Stimulated activated CD4-positive, alpha-beta T cell treated with anti-CD3 and anti-CD28 coated beads, Interleukin-2, amount 100 ng/mL, for 48 hours (primary cell): ENCODE measurements at regions not wholly inside any gene's neighbourhood (a gene's known extent, or its start where the extent isn't known, plus 50 kb on each side); places are given as distances from the start of the nearest gene placed in this dataset.

ENCODE experiments used
- DNase-seq, 2 donors: peaks; one replicate each; pipeline ENCODE4 v3.0.0-alpha.2; 2020

DNA sequence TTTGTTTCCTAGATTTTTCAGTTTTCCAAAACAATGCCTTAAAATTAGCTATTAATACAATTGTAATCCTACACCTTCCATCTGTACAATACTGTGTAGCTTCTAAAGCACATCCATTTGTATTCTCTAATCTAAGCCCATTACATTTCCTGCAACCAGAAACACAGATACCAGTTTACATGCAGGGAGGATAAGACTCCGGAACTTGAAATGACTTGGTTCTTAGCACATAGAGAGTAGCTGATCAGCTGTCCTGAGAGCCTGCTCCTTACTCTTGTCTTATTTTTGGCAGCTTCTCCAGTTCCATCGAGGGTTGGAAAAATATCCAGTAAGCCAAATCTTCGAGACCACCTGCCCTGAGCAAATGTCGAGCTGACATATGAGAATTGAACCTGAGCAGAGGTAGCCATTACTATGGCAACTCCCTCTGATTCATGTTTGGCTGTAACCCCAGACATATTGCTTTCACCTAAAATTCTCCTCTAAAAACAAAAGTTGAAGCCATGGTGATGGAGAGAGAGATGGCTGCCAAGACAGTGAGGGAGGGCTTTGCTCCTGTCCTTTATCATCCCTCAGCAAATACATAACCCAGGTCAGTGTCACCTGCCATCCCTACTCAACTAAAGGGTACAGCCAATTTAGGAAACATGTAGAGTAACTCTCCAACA is 542.8 kb downstream of the IRS1 start:
- no peak for DNase-seq

DNA sequence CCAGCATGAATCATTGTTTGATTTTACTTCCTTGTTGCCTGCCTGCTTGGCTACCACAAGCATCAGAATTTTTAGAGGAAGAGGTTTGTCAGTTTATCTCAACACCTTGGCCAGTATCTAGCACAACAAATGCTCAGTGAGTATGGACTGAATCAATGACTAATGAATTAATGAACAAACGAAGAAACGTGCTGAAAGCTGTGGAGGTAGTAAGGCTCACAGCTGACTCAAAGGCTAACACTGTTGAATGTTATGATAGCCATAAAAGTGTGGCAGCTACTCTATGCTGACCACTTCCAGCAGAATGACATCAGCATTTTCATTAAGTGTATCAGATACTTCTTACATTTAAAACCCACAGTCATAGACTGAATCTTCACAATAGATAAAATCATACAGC is 543.4 kb downstream of the IRS1 start:
- DNase-seq, result no peak

DNA sequence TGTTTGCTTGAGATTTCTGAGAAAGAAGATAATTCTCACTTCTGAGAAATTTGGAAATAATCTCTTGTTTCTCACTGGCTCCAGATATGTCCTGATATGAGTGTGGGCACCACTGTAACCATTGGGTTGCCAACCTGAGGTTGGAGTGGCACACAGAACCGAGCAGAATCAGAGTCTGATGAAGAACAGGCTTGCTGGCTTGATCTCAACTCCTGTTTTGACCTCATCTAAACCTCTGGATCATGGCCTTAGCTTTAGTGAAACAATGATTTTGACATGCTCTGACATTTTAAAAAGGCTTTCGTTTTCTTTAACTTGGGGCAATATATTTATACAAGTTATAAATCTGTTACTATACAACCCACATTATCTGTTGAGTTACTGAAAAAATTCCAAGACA is 548.0 kb downstream of the IRS1 start:
- no peak for DNase-seq

DNA sequence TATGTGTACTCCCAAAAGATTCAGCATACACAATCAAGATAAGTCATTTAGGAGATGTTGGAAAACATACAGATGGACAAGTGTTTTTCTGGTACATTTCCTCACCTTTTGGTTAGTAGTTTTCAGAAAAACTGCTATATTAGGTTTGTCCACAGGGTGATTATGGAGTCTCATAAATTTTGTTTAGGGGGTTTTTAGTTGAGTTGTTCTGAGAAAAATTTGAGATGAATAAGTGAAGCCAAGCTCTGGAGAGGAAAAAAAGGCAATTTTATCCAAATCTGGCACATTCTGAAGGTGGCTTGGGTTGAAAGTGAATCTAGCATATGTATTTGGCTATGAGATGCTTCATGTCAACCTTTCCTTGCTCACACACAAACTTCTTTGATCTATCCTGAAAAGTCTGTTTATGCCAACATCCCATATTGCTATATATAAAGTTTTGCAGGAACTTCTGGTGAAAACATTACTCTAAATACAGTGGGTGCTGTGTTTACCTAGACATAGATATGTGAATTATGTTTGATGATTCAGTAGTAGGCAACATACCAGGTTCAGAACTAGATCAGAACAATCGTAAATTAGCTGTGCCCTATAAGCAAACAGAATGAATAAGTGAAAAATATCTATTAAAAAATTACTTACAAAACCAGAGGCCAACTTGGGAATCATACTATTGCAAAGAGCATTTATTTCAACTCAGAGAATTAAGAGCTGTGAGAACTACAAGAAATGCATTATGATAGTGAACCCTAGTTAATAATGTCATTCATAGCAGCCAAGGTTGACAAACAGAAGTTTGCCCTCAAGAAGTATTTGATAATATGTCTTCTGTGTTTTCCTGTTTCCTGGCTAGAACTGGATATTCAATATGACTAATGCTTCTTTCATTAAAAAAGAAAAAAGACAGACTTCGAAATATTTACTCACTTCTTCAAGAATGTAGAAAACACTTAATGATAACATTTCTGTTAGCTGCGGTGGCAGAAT is 552.0 kb downstream of the IRS1 start:
- no peak for DNase-seq

DNA sequence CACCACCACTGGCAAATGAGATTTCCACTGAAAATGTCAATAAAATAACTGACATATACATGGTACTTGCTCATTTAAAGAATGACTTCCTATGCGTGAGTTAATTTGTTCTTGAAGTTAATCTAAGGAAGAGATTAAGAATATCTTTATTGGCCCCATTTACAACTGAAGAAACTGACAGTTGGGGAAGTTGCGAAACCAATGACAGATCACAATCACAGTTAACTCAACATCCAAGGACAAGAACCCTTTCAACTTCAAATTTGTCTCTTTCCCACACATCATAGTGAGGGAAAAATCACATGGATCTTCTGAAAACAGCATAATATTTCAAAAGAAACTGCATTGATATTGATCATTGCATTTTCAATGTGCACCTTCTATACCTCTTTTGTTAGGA is 565.4 kb downstream of the IRS1 start:
- DNase-seq, result no peak

DNA sequence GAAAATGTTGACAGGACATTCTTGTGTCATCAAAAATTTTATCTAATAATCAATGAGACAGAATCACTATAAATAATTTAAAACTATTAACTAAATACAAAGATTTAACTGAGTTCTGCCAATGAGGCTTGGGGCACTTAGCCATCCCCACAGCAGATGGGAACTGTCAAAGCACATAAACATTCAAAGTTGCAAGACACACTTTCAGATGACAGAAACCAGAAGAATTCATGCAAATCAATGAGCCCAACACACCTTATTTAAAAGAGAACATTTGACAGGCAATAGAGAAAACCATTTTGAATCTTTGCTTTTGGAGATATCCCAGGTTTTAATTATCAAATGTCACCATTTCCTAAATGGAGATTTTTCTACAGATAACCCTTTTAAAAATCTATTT is 566.2 kb downstream of the IRS1 start:
- DNase-seq, result no peak

DNA sequence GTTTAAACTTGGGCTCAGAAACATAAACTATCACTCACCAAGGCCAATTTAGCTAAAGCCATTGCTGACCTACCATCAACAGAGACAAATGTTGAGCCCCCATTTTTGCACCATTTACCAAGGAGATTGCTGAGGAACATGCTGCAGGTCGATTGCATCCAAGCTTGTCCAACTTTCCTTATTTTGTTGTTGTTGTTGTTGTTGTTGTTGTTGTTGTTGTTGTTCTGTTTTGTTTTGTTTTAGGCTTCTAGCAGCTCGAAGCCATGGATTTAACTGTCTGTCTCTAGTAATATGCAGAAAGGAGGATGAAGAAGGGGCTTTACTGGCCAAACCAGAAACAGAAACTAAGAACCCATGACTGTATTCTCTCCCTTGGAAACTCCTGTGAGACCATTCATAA is 571.5 kb downstream of the IRS1 start:
- DNase-seq, result no peak

DNA sequence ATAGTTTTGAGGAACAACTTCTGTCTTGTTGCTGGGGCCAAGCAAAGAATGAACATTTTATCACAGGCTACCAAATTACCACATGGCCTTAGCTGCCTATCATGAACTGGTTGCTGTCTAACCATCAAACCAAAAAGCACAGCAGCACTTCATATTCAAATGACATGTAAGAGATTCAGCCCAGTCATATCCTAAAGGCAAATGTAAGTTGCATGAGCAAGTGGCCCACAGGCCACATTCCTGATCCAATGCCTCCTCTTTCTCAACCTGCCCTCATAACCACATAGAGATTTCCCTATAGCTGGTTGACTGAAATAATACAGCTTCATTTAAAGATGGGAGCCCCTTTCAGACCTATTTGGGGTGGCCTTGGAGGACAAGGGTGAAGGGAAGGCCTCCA is 572.3 kb downstream of the IRS1 start:
- DNase-seq, result no peak

DNA sequence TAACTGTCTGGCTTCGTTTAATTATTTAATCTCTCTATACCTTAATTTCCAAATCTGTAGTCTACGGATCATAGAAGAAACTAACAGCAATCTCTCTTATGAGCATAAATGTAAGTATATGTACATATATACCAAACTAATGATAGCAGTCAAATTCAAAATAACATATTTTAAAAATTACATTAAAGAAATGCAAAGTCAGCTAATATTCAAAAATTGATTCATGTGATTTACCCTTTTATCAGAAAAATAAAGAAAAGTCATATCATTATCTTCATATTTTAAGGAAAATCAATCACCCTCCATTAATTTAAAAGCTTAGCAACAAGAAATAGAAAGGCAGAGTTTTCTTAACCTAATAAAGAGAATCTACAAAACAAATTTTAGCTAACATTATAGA is 575.9 kb downstream of the IRS1 start:
- no peak for DNase-seq

DNA sequence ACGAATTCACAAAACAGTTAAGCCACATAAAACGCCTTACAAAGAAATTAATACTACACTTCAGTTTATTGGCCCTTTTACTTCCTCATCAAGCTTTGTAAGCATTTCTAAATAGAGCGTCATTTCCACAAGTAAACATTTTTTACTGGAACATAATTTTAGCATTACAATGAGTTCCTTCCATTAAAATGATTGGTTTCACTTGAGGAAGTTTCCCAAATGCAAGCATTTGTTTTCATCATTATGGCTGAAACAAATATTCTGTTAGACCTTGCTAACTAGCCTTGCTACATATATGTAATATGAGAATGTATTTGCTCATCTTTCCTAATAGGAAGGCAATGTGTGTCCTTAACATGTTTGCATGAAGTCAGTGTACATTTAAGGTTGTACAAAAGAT is 579.1 kb downstream of the IRS1 start:
- no peak for DNase-seq

DNA sequence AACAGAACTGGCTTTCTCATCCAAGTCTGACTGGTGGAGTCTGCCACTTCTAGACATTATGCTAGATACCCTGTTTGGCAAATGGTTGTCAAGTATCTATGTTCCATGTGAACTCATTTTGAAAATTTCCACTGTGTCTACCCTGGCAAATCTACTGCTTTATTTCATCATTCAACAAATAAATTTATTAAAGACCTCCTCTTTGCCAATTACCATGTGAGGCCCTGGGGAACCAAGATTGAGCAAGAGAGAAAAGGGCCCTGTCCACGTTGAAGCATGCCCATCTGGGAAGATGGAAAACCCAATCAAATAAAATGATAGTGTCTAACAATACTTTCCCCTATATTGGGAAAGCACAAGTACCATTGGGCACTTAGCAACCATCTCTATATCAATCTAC is 582.4 kb downstream of the IRS1 start:
- DNase-seq, result no peak

DNA sequence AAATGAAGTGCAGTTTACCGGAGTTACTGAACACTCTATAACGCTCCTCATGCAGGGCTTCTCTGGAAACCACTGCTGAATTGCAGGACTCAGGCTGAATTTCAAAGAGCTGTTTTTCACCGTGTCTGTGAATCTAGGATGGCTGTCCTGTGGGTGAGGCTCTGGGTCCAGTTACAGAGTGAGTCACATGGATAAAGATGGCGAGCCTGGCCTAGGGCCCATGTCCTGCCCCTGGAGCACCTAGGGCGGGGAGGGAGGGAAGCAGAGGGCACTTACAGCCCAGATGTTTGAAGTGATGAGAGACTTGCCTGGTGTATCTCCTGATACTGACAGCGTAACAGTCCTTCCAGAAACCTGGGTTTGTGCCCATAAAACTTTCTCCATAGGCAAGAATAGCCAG is 583.0 kb downstream of the IRS1 start:
- no peak for DNase-seq

DNA sequence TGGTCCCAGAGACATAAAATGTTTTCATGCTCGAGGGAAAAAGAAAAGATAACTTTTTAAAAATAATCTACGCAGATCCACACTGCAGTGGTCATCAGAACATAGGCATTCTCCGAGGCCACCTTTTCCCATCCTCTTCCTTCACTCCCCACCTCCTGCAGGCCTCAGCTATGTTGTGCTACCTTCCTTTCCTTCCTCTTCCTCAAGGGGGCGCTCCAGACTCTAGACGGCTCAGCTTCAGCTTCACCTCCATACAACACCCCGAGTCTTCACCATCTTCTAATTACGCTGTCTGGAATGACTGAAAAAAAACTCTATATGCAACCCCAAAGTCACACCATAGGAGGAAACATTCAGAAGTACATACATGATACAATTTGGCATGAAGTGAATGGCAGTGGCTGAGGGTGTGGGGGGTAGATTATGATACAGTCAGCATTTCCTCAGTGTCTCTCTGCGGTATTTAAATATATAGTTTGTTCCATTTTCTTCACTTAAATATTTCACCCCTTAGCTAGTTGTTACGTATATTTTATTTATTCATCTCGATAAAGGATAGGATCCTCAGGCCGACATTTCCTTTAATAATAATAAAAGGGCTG is 583.6 kb downstream of the IRS1 start:
- peak; percentile 56 to 61 for DNase-seq

DNA sequence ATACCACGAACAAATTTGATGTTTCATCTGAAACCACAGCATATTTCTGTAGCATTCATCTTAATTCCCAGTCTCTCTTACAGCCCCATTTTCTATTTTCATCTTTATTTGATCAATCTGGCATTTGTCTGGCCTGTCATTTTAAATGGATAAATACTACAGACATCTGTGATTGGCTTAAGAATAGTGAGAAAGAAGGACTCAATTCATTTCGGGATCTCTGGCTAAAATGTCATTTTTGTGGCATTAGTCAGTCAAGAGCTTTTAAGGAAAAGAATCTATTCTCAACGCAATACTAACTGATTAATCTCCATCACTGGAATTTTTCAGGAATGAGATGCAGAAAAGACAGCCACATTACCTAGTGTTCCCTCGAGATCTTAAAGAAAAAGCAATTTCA is 585.9 kb downstream of the IRS1 start:
- no peak for DNase-seq

DNA sequence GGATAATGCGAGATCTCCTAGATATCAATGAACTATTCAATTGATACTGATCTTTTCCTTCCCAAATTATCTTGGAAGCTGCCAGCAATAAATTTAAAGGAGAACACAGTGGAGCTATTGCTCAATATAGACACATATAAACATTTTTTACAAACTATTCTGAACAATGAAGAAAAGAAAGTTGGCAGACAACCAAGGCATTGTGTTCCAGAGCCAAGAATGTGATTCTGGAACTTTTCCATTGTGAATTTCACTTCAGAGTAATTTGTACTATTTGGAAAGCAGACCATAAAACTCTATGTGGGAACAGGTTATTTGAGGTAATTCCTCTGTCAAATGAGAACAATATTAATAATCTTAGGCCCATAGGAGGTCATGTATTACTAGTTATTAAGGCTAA is 588.2 kb downstream of the IRS1 start:
- DNase-seq, result no peak

DNA sequence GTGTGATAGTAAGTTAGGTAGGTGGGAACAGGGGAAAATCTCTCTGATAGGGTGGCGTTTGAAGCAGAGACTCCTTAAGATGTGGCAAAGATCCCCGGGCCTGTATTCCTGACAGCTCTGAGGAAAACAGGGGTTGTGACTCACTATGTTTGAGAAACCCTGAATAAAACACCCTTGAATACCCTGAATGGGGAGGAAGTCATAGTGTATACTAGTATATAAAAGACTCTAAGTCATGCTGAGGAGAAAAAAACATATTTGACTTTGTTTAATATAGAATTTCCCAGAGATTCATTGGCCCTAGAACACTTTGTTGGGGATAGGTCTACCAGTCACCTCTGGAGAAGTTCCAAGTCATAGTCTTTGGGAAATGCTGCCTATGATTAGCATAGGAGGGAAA is 590.9 kb downstream of the IRS1 start:
- no peak for DNase-seq

DNA sequence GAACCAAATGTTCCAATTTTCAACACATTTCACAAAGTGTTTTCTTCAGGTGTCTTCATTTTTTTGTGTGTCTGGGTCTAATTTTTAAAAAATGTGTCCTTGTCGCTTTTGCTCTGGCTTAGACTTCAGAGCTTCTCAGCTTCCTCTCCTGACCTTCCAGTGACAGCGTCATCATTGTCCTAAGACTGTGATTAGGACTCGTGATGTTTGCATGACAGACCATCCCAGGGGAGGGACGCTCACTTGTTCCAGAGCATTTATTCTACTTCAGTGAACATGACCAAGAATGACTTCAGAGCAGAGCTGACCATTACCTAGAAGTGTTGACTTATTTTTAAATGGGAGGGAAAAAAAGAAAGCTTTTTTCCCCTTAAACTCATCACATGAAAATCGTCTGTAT is 591.9 kb downstream of the IRS1 start:
- DNase-seq, result no peak

DNA sequence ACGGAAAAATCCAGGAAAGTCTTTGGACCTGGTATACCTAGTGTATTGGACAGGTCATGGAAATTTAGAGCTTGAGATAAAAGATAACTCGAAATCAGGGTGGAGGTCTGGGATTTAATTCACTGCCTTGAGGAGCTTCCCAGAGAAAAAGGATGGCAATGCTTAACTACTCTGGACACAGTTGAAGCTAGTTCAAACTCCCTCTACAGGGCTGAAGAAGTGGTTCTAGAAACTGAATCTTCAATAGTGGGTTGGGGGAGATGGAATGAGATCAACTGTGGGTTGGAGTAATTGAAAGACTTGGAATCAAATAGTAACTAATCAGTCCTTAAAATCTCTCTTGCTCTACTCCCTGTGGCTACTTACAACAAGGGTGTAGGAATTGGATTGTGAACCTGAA is 600.1 kb downstream of the IRS1 start:
- DNase-seq, result no peak

DNA sequence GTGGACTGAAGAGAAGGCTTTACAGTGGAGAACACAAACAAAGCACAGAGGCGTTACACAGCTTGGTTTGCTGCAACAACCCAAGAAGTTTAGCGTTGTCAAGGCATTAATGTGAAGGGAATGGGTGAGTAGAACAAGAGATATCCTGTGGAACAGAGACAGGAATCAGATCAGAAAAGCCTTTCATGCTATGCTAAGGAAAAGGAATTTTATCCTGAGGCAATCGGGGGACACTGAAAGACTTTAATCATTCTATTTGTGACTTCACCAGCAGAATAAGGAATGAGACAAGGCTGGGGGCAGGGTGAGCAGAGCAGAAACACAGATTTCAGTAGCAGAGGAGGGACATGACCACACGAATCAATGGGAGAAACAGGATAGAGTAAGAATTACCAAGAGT is 600.7 kb downstream of the IRS1 start:
- no peak for DNase-seq

DNA sequence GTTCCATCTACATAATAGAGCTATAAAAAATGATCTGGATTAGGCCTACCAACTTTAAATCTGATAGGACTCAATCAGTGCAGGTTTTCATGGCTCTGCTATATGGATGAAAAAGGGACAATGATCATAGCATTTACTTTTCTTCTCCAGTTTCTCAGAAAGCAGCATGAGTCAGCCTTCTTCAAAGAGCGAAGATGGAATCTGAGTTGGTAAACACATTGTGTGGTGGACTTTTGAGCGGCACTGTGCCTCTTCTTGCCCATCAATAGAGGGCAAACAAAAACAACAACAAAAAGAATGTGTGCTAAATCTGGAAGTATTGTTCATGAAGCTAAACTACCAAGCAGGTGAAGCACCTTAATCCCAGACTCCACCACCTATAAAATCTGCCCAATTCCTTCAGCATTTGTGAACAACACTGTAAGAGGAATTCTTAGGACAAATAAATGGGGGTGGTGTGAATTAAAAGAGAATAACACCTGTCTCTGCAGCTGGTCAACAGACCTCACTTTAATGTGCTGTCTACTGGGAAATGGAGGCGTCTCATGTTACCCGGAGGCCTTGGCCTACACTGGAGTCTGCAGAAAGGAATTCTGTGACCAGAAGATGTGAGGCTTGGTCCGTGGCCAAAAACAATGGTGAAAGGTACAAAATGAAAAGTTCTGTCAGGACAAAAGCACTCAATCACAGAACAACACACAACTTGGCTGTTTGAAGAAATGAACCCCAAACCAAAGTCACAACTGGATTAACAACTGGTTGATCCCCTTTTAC is 609.0 kb downstream of the IRS1 start:
- DNase-seq, result no peak

DNA sequence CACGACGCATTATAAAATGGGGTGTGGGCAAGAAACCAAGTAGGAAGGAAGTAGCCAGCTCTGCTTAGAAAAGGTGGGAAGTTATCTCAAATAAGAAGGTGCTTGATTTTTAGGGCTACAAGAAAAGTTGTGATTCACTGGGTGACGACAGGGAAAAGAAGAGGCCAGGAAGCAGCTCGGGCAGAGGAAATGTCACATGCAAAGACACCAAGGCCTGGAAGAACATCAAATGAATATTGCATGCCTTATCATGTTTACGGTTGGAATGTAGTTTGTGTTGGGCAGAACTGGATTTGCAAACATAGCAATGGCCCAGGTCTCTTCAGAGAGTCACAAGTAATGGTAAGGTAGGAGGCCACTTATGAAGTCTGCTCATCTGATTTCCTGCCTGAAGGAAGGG is 610.6 kb downstream of the IRS1 start:
- no peak for DNase-seq

DNA sequence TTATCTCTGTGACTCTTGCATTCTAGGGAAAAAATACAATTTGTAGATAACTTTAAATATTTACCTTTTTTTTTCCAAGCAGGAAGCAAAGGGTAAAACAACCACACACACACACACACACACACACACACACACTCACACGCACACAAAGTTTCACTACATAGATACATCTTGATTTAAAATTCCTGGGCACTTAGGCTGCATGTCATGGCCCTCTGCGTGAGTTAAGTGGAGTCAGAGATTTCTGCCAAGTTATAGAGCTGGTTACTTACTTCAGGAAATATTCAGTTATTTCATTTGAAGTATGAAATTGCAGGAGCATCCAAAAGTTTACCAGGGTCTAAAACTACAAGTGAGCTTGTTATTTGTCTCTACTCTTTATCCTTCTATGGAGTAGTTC is 612.0 kb downstream of the IRS1 start:
- DNase-seq, result no peak

DNA sequence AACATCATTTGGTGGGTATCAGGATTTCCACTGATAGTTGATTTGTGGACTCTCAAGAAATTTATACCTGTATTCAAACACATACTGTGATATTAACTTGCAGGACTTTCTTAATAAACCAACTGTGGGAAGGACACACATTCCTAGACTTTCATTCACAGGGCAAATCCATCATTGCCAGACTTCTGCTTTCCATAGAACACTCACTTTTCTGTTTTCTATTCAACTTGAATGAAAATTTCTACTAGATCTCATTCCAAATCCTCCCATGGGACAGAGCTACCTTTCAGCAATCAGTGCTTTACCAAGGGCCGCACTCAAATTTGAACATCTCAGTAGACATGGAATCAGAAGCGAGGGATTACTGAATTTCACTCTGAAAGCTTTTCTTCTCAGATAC is 612.5 kb downstream of the IRS1 start:
- DNase-seq, result no peak
